ENCODE measurements at regions not wholly inside any gene's neighbourhood (a gene's known extent, or its start where the extent isn't known, plus 50 kb on each side); places are given as distances from the start of the nearest gene placed in this dataset.

DNA sequence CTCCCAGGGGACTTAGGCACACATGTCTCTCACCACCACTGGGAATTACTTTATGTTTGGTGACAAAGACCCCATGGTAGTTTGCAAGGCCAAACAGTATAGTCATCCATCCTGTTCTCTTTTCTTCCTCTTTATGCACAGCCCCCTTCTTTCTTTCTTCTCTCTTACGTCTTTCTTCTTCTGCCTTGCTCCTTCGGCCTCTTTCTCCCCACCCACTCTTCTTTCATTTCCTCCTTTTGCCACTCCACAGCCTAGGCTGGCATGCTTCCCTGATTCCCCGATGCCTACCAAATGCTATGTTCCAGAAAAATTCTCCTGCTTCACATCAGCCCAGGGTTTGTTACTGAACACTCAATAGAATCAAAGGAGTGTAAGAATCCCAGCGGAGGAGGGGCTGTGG is 62.4 kb upstream of the MKLN1 start:
- DNase-seq (ENCODE audit: low spot score) = no peak

DNA sequence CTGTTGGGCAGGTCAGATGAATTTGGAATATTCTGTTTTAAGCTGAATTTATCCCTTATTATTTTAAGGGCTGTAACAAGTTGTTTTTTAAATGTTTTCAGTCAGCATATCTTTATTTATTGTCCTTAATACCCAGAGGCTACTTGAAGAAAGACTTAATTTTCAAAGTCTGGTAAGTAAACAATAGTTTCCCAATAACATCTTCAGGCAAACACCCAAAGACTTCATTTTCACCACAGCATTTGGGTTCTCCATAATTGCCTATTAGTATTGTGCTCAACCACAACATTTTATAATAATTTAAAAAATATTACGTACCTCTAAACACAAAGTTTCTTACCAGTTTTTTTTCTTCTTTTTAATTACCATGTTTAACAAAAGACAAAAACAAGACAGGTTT is 60.0 kb upstream of the MKLN1 start:
- no peak for DNase-seq (ENCODE audit: low spot score)

DNA sequence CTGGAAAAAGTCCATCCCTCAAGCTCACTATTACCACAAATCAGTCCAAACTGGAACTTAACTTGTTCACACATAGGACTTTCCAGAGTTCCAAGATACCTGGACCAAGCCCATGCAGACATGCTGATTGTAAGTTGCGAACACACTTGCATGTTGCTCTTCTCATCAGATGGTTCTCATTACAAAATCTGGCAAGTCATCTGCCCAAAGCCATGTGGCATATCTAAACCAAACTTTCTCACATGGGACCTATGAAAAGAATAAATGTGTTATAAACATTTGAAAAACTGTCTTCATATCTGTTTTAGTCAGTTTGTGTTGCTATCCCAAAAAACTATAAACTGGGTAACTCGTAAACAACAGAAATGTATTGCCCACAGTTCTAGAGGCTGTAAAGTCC is 58.8 kb upstream of the MKLN1 start:
- DNase-seq (ENCODE audit: low spot score) = no peak

DNA sequence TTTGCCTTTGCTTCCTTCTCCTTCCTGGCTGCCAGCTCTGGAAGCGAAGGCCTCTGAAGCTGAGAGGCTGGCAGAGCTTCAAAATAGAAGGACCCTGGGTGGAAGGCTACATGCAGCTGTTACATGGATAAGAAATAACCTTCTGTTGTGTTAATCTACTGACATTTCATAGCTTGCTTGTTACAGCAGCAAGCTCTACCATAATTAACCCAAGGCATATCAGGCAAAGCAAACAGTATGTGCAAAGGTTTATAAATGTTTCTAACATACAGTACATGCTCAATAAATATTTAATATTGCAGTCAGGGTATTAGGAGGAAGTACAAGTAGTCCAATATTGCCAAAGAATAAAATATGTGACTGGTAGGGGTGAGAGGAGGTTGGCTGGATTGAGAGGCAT is 55.6 kb upstream of the MKLN1 start:
- no peak for DNase-seq (ENCODE audit: low spot score)

DNA sequence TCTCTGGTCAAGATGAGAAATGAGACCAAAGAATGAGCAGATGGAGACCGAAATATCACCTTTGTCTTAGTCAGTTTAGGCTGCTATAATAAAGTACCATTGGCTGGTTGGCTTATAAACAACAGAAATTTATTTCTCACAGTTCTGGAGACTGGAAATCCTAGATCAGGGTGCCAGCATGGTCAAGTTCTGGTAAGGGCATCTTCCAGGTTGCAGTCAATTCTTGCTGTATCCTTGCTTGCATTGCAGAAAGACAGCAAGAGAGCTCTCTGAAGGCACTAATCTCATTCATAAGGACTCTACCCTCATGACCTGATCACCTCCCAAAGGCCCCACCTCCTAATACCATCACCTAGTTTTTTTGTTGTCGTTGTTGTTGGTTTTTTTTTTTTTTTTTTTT is 52.7 kb upstream of the MKLN1 start:
- DNase-seq (ENCODE audit: low spot score) = no peak

DNA sequence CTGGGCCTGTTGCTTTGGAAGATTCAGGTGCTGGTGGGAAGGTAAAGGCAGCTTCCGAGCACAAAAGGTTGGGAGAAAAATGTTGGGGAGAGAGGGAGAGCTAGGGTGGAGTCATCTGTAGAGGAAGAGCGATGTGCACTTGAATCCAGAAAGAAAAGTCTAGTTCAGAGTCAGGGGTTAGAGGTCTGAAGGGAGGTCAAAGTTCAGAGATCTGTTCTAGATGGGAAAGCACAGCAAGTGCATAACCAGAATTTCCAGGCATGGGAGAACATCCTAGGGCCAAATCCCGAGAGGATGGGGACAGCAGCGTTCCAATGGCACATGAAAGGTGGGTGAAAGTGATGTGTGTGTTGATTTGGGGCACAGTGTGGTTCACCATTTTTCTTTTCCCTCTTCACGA is 51.5 kb upstream of the MKLN1 start:
- no peak for DNase-seq (ENCODE audit: low spot score)

DNA sequence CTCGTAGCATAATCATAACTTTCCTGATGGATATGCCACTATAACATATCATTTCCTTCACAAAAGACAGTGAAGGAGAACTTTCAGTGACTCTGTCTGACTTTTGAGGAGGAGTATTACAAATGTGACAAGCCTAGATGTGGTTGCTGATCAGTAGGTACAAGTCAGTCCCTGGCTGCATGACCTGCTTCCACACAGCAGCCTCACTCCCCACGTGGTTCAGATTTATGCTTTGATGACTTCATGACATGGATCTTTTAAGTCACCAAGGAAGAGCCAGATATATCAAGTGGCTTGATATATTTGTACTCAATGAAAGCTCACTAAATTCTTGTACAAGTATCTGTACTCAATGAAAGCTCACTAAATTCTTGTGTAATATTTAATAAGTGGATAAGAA is 50.9 kb upstream of the MKLN1 start:
- no peak for DNase-seq (ENCODE audit: low spot score)

Measured in AG08395 (cell line).